GM21717 (cell line): ENCODE measurements at regions not wholly inside any gene's neighbourhood (a gene's known extent, or its start where the extent isn't known, plus 50 kb on each side); places are given as distances from the start of the nearest gene placed in this dataset.

Experiments
- ATAC-seq: cut with Tn5 transposase; IDR thresholded peaks from one replicate; pipeline ENCODE4 v1.9.1; 2021; ENCODE audit warnings: mild to moderate bottlenecking, moderate library complexity; ENCODE audit not compliant: unreplicated experiment

- ATAC-seq: no peak
These were observed 91.3 kb upstream of the RPL34 start for GRCh38 chr4:108529102-108529501.

DNA sequence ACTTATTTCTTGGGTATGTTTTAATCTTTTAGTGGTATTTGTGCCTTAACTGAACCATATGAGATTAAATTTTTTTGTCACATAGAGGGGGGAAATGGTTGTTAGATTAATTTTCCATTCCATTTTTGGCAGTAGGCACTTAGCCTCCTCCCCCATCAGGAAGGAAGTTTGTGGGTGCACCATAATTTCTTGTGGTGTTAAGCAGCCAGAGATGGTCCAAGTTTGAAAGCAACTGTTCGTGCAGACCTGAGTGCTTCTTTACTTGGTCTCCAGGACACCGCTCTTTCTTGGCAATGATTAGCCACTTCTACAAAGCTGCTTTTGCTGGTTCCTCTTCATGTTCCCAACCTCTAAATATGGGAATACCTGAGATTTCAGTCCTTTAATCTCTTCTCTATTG lies 92.7 kb upstream of the RPL34 start:
- no peak for ATAC-seq

DNA sequence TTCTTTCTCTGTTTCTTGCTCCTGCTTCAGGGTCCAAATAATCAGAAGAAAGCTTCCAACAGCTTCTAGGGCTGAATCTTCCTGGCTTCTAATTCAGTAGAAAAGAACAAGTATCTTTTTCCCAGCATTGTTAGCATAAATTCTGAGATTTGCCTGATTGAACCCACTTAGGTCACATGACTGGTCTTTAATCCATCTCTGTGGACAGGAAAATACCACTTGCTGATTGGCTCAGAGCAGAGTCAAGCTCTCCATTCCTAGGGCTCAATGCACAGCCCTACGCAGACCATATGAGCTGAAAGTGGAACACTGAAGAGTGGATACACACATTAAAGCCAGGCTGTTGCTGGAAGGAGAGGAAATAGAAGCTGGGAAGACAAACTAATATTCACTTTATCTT lies 99.6 kb upstream of the RPL34 start:
- no peak for ATAC-seq

- no peak for ATAC-seq
These were observed 100.3 kb upstream of the RPL34 start for GRCh38 chr4:108519911-108520601.

- ATAC-seq: no peak
These were observed 101.1 kb upstream of the RPL34 start for GRCh38 chr4:108519208-108519833.

- no peak for ATAC-seq
These were observed 107.5 kb upstream of the RPL34 start for GRCh38 chr4:108512615-108513505.

DNA sequence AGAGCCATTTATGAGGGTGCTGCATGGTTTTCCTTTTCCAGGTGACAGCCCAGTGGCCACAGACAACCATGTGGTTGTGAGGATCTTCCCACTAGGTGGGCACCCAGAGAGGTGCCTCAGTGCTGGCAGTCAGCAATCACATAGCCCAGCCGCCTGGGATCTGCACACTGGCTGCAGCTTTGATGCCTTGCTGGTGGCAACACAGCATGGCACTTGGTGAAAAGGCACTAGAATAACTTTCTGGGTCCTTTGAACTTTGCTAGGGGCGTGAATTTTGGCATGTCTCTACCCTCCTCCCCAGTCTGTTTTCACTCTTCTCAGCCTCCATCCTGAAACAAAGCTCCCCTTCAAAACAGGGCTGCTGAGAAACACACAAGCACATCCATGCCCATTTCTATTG lies 108.8 kb upstream of the RPL34 start:
- ATAC-seq: no peak

GRCh38 chr4:108502356-108502755 lies 118.0 kb upstream of the RPL34 start:
- ATAC-seq: no peak

GRCh38 chr4:108498925-108499324 lies 121.5 kb upstream of the RPL34 start:
- no peak for ATAC-seq

- no peak for ATAC-seq
These were observed 126.8 kb upstream of the RPL34 start for GRCh38 chr4:108493596-108493931.

DNA sequence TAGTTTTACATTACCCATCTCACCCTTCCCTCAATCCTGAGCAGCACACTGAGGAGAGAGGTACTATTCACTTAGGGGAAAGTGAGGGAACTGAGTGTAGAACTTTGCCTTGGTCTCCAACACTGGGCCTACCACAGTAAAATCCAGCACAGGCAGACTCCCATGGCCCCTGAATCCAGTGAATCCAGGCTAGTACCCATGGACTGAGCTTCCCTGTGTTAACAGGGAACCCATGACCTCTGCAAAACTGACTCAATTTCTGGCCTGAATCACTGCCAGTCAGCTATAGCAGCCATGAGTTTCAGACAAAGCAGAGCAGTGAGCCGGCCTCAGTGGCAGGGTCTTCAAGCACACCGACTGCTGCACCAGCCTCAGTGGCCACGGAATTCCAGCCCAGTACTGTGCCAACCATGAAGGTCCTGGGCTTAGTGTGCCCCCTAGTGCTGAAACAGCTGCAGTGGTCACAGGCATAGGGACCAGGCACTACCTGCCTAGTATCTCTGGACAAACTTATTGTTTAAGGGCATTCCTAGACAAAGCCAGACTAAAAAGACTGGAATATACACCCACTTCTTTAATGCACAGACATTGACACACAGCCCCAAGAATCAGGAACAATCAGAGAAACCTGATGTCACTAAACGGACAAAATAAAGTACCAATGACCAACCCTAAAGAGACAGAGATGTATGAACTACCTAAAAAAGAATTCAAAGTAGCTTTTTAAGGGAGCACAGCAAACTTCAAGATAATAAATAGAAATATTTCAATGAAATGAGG lies 127.4 kb upstream of the RPL34 start:
- peak; percentile 61 for ATAC-seq

DNA sequence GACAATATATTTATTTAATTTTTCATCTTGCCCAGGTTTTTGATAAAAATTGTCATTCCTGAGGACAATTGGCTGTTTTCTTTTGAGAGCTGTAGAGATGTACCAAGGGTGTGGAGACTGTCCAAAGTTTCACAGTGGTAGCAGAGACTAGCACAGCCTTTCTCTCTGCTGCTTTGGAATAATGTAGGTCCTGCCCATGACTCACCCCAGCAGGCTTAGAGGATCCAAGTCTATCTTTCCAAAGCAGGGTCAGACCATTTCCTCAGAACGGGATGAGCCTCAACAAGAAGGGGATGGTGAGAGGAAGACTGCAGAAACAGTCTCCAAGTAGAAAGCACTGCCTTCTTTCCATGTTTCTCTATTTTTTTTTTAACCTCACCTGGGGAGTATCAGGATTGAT lies 131.5 kb upstream of the RPL34 start:
- no peak for ATAC-seq

- ATAC-seq: no peak
These were observed 134.3 kb upstream of the RPL34 start for GRCh38 chr4:108486046-108486445.

DNA sequence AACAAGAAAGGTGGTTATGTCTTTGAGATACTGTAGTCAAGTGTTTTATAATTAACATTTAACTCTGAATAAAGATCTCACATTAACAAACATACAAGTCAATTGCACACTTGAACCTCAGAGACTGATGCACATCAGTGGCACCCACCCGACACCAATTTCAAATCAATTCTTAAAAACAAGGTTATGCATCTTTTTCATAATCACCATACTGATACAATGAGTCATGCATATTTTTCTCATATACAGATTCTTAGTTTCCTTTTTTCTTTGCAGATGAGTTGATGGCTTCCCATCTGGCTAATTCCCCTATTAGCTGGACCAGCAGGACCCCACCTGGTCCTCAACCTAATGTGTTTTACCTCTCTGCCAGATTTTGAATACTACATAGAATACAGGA lies 136.2 kb upstream of the RPL34 start:
- ATAC-seq: no peak

DNA sequence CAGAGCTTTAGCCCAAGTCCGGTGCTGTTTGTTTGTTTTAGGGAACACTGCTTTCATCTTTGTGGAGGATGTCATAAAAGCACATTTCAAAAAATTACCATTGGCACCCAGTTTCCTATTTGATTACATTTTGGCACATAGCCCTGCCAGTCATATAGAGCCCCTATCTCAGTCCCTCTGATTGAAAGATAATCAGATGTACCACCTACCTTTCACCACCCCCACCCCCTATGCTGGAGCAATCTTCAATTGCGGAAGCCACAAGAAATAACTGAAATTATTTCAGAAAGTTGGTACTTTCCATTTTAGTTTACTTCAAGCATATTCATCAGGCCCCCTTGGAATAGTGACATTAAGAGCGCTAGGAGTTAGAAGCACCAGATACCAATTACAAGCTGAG lies 136.7 kb upstream of the RPL34 start:
- ATAC-seq: no peak

- ATAC-seq: no peak
These were observed 137.3 kb upstream of the RPL34 start for GRCh38 chr4:108483079-108483478.

GRCh38 chr4:108480881-108481280 lies 139.5 kb upstream of the RPL34 start:
- no peak for ATAC-seq

DNA sequence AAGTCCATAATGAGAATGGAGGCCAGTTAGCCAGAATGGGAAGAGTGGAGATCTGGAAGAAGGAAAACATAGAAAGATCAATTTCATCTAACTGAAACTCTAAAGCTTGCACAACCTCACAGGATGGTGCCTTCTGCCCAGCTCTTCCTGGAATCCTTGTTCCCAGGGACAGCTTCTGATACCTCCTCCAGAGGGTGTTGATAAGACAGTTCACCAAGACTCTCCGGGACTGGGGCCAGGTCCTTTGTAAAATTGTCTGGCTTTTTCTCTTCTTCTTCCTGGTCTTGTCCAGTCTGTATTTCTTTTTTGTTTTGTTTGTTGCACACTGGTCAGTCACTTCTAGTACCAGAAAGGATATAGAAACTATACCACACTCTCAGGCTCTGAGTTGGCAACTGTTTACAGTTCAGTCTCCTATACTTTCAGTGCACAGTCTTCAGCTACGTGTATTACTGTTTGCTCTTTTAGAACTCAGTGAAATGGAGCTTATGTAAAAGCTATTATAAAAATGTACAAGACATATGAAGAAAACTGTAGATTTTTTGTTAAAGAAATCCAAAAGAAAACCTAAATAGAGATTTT lies 142.8 kb upstream of the RPL34 start:
- no peak for ATAC-seq

DNA sequence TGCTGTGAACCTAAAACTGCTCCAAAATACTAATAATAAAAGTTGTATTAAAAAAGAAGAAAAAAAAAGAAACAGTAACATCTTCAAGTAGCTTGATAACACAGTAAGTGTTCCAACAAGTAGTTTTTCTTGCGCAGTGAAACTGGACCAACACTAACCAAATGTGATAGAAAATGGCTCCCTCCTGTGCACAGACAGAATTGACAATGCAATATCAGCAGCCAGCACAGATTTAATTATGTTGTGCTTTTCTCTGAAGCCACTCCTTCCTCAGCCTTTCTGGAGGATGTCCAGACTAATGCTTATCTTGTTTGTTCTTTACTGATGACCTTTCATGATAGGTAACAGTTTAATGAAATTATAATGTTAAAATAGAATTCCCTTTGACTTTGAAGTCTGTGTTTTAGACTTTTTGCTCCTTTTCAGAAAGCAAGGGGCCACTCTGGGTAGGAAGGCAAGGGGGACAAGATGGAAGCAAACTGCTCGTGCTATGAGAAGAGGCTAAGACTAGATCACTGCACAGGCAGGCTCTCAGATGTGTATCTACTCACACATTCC lies 147.1 kb upstream of the RPL34 start:
- no peak for ATAC-seq
